HCT116 (cell line): ENCODE measurements at regions not wholly inside any gene's neighbourhood (a gene's known extent, or its start where the extent isn't known, plus 50 kb on each side); places are given as distances from the start of the nearest gene placed in this dataset.

ENCODE experiments used
- ATAC-seq: fragments of 200-7000 bp; cut with Tn5 transposase; 2 replicates; pipeline ENCODE4 v1.9.1; 2020; ENCODE audit warnings: mild to moderate bottlenecking, moderate library complexity
- BruUV-seq: library from RNA; stranded (reverse); fragments of 400-500 nt; replicated peaks from 2 replicates; lab custom pipeline; 2021; lab: Mats Ljungman, UMichigan
- CTCF ChIA-PET: fragments of 300-600 bp; sonication (Branson Sonifier 250); formaldehyde crosslinking; loops from one replicate; lab custom pipeline; 2021; ENCODE audit warnings: antibody characterized with exemption; lab: Charles Lee
- POLR2A ChIA-PET: fragments of 300-600, 350-600 bp; sonication (Branson Sonifier 250); formaldehyde crosslinking; loops from one replicate; lab custom pipeline; 2021; ENCODE audit warnings: antibody characterized with exemption; lab: Charles Lee
- RAD21 ChIA-PET, 2 experiments: fragments of 300-600 bp; sonication (Branson Sonifier 250); formaldehyde crosslinking; loops; one replicate each; lab custom pipeline; 2023; ENCODE audit warnings: low total read pairs in 2 of 2; ENCODE audit not compliant: uncharacterized antibody in 2 of 2, unreplicated experiment in 2 of 2, low non-redundant PET in 1 of 2; lab: Charles Lee
- DNase-seq: peaks from one replicate; pipeline ENCODE4 v3.0.0-alpha.2; 2010; ENCODE audit warnings: low read depth, low spot score
- H2AFZ ChIP-seq: fragments of 200-600 bp; shearing (Covaris generic), sonication (generic); 2 replicates; pipeline ENCODE4 v1.6.1; 2017; ENCODE audit warnings: low read depth, mixed run types, mixed read lengths, antibody characterized with exemption, low read length; ENCODE audit not compliant: poor library complexity, severe bottlenecking
- H3K27ac ChIP-seq: 2 replicates; pipeline ENCODE4 v1.5.1; 2012; ENCODE audit warnings: low read depth, low read length
- H3K27me3 ChIP-seq: fragments of 200-600 bp; sonication (generic); 2 replicates; pipeline ENCODE4 v1.6.1; 2016; ENCODE audit warnings: mixed run types, low read length, mixed read lengths; ENCODE audit not compliant: insufficient read depth
- H3K36me3 ChIP-seq, 2 experiments: fragments of 200-500 bp in 1 of 2; fragments of 200-600 bp in 1 of 2; sonication (Bioruptor generic) in 1 of 2; sonication (generic) in 1 of 2; 2 replicates each; pipeline versions ENCODE4 v1.5.1 to v1.6.1; 2014 to 2016; ENCODE audit warnings: low read length in 2 of 2, inconsistent platforms in 1 of 2, mixed read lengths in 1 of 2, mixed run types in 1 of 2; ENCODE audit not compliant: insufficient read depth in 2 of 2, control insufficient read depth in 1 of 2
- H3K4me1 ChIP-seq, 2 experiments: fragments of 200-600 bp in 1 of 2; sonication (generic) in 1 of 2; 2 replicates each; pipeline versions ENCODE4 v1.5.1 to v1.6.1; 2012 to 2017; ENCODE audit warnings: low read length in 2 of 2, inconsistent platforms in 1 of 2, mild to moderate bottlenecking in 1 of 2, mixed read lengths in 1 of 2, mixed run types in 1 of 2, moderate library complexity in 1 of 2; ENCODE audit not compliant: insufficient read depth in 2 of 2, control insufficient read depth in 1 of 2
- H3K4me2 ChIP-seq: fragments of 200-600 bp; sonication (generic); 2 replicates; pipeline ENCODE4 v1.6.1; 2017; ENCODE audit warnings: mixed run types, low read length, mixed read lengths
- H3K4me3 ChIP-seq, 2 experiments: fragments of 200-600 bp in 1 of 2; sonication (generic) in 1 of 2; replicated peaks in 1 of 2; 2 replicates each; pipeline ENCODE4 v1.5.1; 2011 to 2016; ENCODE audit warnings: low read length in 2 of 2, control low read depth in 1 of 2, low read depth in 1 of 2, mild to moderate bottlenecking in 1 of 2, mixed read lengths in 1 of 2, mixed run types in 1 of 2
- H3K79me2 ChIP-seq: fragments of 200-600 bp; sonication (generic); 2 replicates; pipeline ENCODE4 v1.6.1; 2017; ENCODE audit warnings: mild to moderate bottlenecking, mixed run types, low read length, moderate library complexity, mixed read lengths; ENCODE audit not compliant: insufficient read depth
- H3K9ac ChIP-seq: fragments of 200-600 bp; sonication (generic); 2 replicates; pipeline ENCODE4 v1.6.1; 2016; ENCODE audit warnings: low read length, mixed read lengths
- H3K9me2 ChIP-seq: fragments of 200-600 bp; sonication (generic), shearing (Covaris generic); 2 replicates; pipeline ENCODE4 v1.6.1; 2017; ENCODE audit warnings: mixed run types, mild to moderate bottlenecking, moderate library complexity; ENCODE audit not compliant: insufficient read depth
- H3K9me3 ChIP-seq, 2 experiments: fragments of 200-500 bp in 1 of 2; fragments of 200-600 bp in 1 of 2; sonication (Bioruptor generic) in 1 of 2; sonication (generic) in 1 of 2; 2 replicates each; pipeline ENCODE4 v1.6.1; 2014 to 2017; ENCODE audit warnings: low read length in 2 of 2, mixed read lengths in 2 of 2, inconsistent platforms in 1 of 2, low read depth in 1 of 2, mild to moderate bottlenecking in 1 of 2, mixed run types in 1 of 2, moderate library complexity in 1 of 2; ENCODE audit not compliant: control insufficient read depth in 1 of 2, insufficient read depth in 1 of 2
- H4K20me1 ChIP-seq: fragments of 200-600 bp; sonication (generic), shearing (Covaris generic); 2 replicates; pipeline ENCODE4 v1.6.1; 2017; ENCODE audit warnings: mixed run types, mild to moderate bottlenecking, moderate library complexity; ENCODE audit not compliant: insufficient read depth
- CBX3 ChIP-seq: IDR thresholded peaks from 2 replicates; pipeline ENCODE4 v1.6.1; 2012; ENCODE audit warnings: low read depth
- CEBPB ChIP-seq: IDR thresholded peaks from 2 replicates; pipeline ENCODE4 v1.6.1; 2012; ENCODE audit warnings: low read depth
- EGR1 ChIP-seq: IDR thresholded peaks from 2 replicates; pipeline ENCODE4 v1.6.1; 2012; ENCODE audit warnings: low read depth
- EZH2 ChIP-seq: fragments of 200-600 bp; sonication (generic); IDR thresholded peaks from 2 replicates; pipeline ENCODE4 v1.6.1; 2017; ENCODE audit warnings: antibody characterized with exemption, mixed run types
- EZH2phosphoT487 ChIP-seq: fragments of 200-600 bp; IDR thresholded peaks from 2 replicates; pipeline ENCODE4 v1.6.1; 2018; ENCODE audit warnings: antibody characterized with exemption, borderline replicate concordance
- FOSL1 ChIP-seq: IDR thresholded peaks from 2 replicates; pipeline ENCODE4 v1.6.1; 2012; ENCODE audit warnings: low read depth
- JUND ChIP-seq: IDR thresholded peaks from 2 replicates; pipeline ENCODE4 v1.6.1; 2012
- MAX ChIP-seq: IDR thresholded peaks from 2 replicates; pipeline ENCODE4 v1.6.1; 2012
- POLR2A ChIP-seq: IDR thresholded peaks from 2 replicates; pipeline ENCODE4 v1.7.0; 2011; ENCODE audit warnings: borderline replicate concordance; ENCODE audit not compliant: insufficient read depth, insufficient read length; ENCODE audit errors: extremely low read depth
- POLR2AphosphoS5 ChIP-seq: IDR thresholded peaks from 2 replicates; pipeline ENCODE4 v1.6.1; 2011; ENCODE audit warnings: mild to moderate bottlenecking, low read depth, low read length, moderate library complexity
- SIN3A ChIP-seq: IDR thresholded peaks from 2 replicates; pipeline ENCODE4 v1.6.1; 2012; ENCODE audit warnings: low read depth
- SRF ChIP-seq: IDR thresholded peaks from 2 replicates; pipeline ENCODE4 v1.6.1; 2012; ENCODE audit warnings: low read depth
- YY1 ChIP-seq: IDR thresholded peaks from 2 replicates; pipeline ENCODE4 v1.6.1; 2011; ENCODE audit warnings: low read length, low read depth, moderate library complexity, mild to moderate bottlenecking; ENCODE audit not compliant: insufficient replicate concordance; ENCODE audit errors: extremely low read depth
- ZFX ChIP-seq: fragments of 450-650 bp; IDR thresholded peaks from 2 replicates; pipeline ENCODE4 v1.6.1; 2017
- ZNF274 ChIP-seq: fragments of 200-500 bp; sonication (Bioruptor generic); IDR thresholded peaks from 2 replicates; pipeline ENCODE4 v1.6.1; 2014; ENCODE audit warnings: mild to moderate bottlenecking, low read depth, low read length, inconsistent platforms
- intact Hi-C: fragments of 100-400 bp; cut with micrococcal nuclease; formaldehyde crosslinking; loops from 2 replicates; pipeline ENCODE4 v1.10.0; 2022
- TF ChIP-seq, protein P1 (sequence below), 3 experiments: fragments of 200-600 bp in 1 of 3; sonication (generic) in 1 of 3; IDR thresholded peaks in 2 of 3; conservative IDR thresholded peaks in 1 of 3; 2 replicates each; pipeline ENCODE4 v1.5.1; 2012 to 2017; ENCODE audit warnings: low read depth in 2 of 3, low read length in 2 of 3, antibody characterized with exemption in 1 of 3, borderline replicate concordance in 1 of 3, control low read depth in 1 of 3, mild to moderate bottlenecking in 1 of 3, mixed read lengths in 1 of 3, mixed run types in 1 of 3, moderate library complexity in 1 of 3; ENCODE audit not compliant: insufficient read depth in 1 of 3
- TF ChIP-seq, protein P2 (sequence below): IDR thresholded peaks from 2 replicates; pipeline ENCODE4 v1.6.1; 2012
- TF ChIP-seq, protein P3 (sequence below): IDR thresholded peaks from 2 replicates; pipeline ENCODE4 v1.6.1; 2012; ENCODE audit warnings: low read depth
- TF ChIP-seq, protein P4 (sequence below): IDR thresholded peaks from 2 replicates; pipeline ENCODE4 v1.6.1; 2011; ENCODE audit warnings: mild to moderate bottlenecking, low read length, moderate library complexity; ENCODE audit not compliant: insufficient replicate concordance; ENCODE audit errors: extremely low read depth

- TF ChIP-seq EGR1 = no peak
- no peak for TF ChIP-seq SRF
- no peak for TF ChIP-seq ZNF274
- no peak for TF ChIP-seq CEBPB
- no peak for TF ChIP-seq EZH2phosphoT487
Observed at GRCh38 chr6:100246206-100246605, 218.5 kb downstream of the SIM1 start (continued).

DNA sequence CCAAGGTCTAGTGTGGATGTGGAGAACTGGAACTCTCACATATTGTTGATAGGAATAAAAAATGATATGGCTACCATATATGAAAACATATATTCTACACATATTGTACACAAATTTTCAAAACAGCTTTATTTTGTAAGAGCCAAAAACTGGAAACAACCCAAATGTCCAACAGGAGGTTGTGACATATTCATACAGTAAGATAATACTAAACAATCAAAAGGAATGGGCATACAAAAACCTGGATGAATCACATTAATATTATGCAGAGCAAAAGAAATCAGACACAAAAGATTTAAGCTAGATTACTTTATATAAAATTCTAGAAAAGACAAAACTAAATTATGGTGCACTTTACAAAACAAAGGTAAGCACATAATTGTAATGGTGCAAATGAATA lies 223.9 kb downstream of the SIM1 start:
- H3K4me2 ChIP-seq = no peak overlapping the region
- no peak overlapping the region for H3K9ac ChIP-seq
- no peak overlapping the region for H2AFZ ChIP-seq
- no peak overlapping the region for H3K27ac ChIP-seq
- H3K79me2 ChIP-seq = no peaks in the 10 kb centered on the region
- CTCF ChIA-PET = no interaction called here
- H3K9me3 ChIP-seq = no peaks in the 10 kb centered on the region
- RAD21 ChIA-PET = no interaction called here
- H3K4me3 ChIP-seq = no peak overlapping the region
- H4K20me1 ChIP-seq = no peaks in the 10 kb centered on the region
- H3K9me2 ChIP-seq = no peaks in the 10 kb centered on the region
- H3K4me1 ChIP-seq = no peaks in the 10 kb centered on the region
- H3K36me3 ChIP-seq = no peaks in the 10 kb centered on the region
- ATAC-seq (no peak), DNase-seq (no peak)
- POLR2A ChIA-PET = no interaction called here
- intact Hi-C loops = no loop called here
- no peaks in the 10 kb centered on the region for H3K27me3 ChIP-seq
- no TSS peak for BruUV-seq
- TF ChIP-seq ZFX (no peak), ZNF274 (no peak), POLR2AphosphoS5 (no peak), JUND (no peak), POLR2A (no peak), MAX (no peak), CEBPB (no peak), CBX3 (no peak), SIN3A (no peak), EZH2phosphoT487 (no peak), SRF (no peak), FOSL1 (no peak), YY1 (no peak), EZH2 (no peak), EGR1 (no peak)
- TF ChIP-seq, protein P1, sequence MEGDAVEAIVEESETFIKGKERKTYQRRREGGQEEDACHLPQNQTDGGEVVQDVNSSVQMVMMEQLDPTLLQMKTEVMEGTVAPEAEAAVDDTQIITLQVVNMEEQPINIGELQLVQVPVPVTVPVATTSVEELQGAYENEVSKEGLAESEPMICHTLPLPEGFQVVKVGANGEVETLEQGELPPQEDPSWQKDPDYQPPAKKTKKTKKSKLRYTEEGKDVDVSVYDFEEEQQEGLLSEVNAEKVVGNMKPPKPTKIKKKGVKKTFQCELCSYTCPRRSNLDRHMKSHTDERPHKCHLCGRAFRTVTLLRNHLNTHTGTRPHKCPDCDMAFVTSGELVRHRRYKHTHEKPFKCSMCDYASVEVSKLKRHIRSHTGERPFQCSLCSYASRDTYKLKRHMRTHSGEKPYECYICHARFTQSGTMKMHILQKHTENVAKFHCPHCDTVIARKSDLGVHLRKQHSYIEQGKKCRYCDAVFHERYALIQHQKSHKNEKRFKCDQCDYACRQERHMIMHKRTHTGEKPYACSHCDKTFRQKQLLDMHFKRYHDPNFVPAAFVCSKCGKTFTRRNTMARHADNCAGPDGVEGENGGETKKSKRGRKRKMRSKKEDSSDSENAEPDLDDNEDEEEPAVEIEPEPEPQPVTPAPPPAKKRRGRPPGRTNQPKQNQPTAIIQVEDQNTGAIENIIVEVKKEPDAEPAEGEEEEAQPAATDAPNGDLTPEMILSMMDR (IDR thresholded peaks at IDR 0.05 in 2 of 3, conservative IDR thresholded peaks at IDR 0.05 in 1 of 3; ENCODE audit: borderline replicate concordance in 1 of 3, insufficient read depth in 1 of 3, low read depth in 2 of 3, low read length in 2 of 3) = no peak
- TF ChIP-seq, protein P2, sequence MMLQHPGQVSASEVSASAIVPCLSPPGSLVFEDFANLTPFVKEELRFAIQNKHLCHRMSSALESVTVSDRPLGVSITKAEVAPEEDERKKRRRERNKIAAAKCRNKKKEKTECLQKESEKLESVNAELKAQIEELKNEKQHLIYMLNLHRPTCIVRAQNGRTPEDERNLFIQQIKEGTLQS = no peak
- TF ChIP-seq, protein P3, sequence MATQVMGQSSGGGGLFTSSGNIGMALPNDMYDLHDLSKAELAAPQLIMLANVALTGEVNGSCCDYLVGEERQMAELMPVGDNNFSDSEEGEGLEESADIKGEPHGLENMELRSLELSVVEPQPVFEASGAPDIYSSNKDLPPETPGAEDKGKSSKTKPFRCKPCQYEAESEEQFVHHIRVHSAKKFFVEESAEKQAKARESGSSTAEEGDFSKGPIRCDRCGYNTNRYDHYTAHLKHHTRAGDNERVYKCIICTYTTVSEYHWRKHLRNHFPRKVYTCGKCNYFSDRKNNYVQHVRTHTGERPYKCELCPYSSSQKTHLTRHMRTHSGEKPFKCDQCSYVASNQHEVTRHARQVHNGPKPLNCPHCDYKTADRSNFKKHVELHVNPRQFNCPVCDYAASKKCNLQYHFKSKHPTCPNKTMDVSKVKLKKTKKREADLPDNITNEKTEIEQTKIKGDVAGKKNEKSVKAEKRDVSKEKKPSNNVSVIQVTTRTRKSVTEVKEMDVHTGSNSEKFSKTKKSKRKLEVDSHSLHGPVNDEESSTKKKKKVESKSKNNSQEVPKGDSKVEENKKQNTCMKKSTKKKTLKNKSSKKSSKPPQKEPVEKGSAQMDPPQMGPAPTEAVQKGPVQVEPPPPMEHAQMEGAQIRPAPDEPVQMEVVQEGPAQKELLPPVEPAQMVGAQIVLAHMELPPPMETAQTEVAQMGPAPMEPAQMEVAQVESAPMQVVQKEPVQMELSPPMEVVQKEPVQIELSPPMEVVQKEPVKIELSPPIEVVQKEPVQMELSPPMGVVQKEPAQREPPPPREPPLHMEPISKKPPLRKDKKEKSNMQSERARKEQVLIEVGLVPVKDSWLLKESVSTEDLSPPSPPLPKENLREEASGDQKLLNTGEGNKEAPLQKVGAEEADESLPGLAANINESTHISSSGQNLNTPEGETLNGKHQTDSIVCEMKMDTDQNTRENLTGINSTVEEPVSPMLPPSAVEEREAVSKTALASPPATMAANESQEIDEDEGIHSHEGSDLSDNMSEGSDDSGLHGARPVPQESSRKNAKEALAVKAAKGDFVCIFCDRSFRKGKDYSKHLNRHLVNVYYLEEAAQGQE = no peak
- TF ChIP-seq, protein P4, sequence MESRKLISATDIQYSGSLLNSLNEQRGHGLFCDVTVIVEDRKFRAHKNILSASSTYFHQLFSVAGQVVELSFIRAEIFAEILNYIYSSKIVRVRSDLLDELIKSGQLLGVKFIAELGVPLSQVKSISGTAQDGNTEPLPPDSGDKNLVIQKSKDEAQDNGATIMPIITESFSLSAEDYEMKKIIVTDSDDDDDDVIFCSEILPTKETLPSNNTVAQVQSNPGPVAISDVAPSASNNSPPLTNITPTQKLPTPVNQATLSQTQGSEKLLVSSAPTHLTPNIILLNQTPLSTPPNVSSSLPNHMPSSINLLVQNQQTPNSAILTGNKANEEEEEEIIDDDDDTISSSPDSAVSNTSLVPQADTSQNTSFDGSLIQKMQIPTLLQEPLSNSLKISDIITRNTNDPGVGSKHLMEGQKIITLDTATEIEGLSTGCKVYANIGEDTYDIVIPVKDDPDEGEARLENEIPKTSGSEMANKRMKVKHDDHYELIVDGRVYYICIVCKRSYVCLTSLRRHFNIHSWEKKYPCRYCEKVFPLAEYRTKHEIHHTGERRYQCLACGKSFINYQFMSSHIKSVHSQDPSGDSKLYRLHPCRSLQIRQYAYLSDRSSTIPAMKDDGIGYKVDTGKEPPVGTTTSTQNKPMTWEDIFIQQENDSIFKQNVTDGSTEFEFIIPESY = no peak
